Glutamatergic neuron (in vitro differentiated cells): ENCODE measurements at regions not wholly inside any gene's neighbourhood (a gene's known extent, or its start where the extent isn't known, plus 50 kb on each side); places are given as distances from the start of the nearest gene placed in this dataset.

Experiments used
- DNase-seq: peaks from one replicate; pipeline ENCODE4 v3.0.0; 2022
- H3K27ac Mint-ChIP-seq: one replicate; pipeline ENCODE4 v1.8.0; 2020; ENCODE audit warnings: mild to moderate bottlenecking, mixed read lengths, inconsistent platforms; ENCODE audit not compliant: unreplicated experiment
- H3K27me3 Mint-ChIP-seq: one replicate; pipeline ENCODE4 v1.8.0; 2020; ENCODE audit warnings: mild to moderate bottlenecking, moderate library complexity, mixed read lengths, inconsistent platforms; ENCODE audit not compliant: unreplicated experiment
- H3K36me3 Mint-ChIP-seq: one replicate; pipeline ENCODE4 v1.8.0; 2020; ENCODE audit warnings: mild to moderate bottlenecking, mixed read lengths, inconsistent platforms; ENCODE audit not compliant: unreplicated experiment
- H3K4me1 Mint-ChIP-seq: one replicate; pipeline ENCODE4 v1.8.0; 2020; ENCODE audit warnings: mild to moderate bottlenecking, low read depth, mixed read lengths, inconsistent platforms; ENCODE audit not compliant: unreplicated experiment
- H3K4me3 Mint-ChIP-seq: one replicate; pipeline ENCODE4 v1.8.0; 2020; ENCODE audit warnings: mild to moderate bottlenecking, mixed read lengths, inconsistent platforms; ENCODE audit not compliant: unreplicated experiment
- H3K9me3 Mint-ChIP-seq: one replicate; pipeline ENCODE4 v1.8.0; 2020; ENCODE audit warnings: mild to moderate bottlenecking, moderate library complexity, mixed read lengths, inconsistent platforms; ENCODE audit not compliant: unreplicated experiment
- CTCF ChIP-seq: fragments of 200-600 bp; sonication (generic); IDR thresholded peaks from one replicate; pipeline ENCODE4 v1.5.0; 2021; ENCODE audit not compliant: partially characterized antibody, unreplicated experiment

- no peak overlapping the region for H3K4me3 Mint-ChIP-seq
- H3K27me3 Mint-ChIP-seq: peaks cover 9% of the 10 kb centered on the region
- no peak for TF ChIP-seq CTCF
- peaks cover 5% of the 10 kb centered on the region for H3K4me1 Mint-ChIP-seq
- H3K9me3 Mint-ChIP-seq: peaks cover 2% of the 10 kb centered on the region
- H3K36me3 Mint-ChIP-seq: peaks cover 6% of the 10 kb centered on the region
- no peak for DNase-seq
- no peak overlapping the region for H3K27ac Mint-ChIP-seq
These were observed 62.1 kb upstream of the RXRA start for GRCh38 chr9:134264169-134264568.

- Mint-ChIP-seq H3K4me1 (peaks cover 5% of the 10 kb centered on the region), H3K27me3 (peaks cover 11% of the 10 kb centered on the region), H3K4me3 (no peak overlapping the region), H3K27ac (no peak overlapping the region), H3K36me3 (peaks cover 6% of the 10 kb centered on the region), H3K9me3 (peaks cover 4% of the 10 kb centered on the region)
- no peak for DNase-seq
- TF ChIP-seq CTCF: no peak
These were observed 61.2 kb upstream of the RXRA start for GRCh38 chr9:134265078-134265477.

- Mint-ChIP-seq H3K27ac (no peak overlapping the region), H3K4me1 (peaks cover 5% of the 10 kb centered on the region), H3K36me3 (peaks cover 6% of the 10 kb centered on the region), H3K27me3 (peaks cover 10% of the 10 kb centered on the region), H3K9me3 (peaks cover 4% of the 10 kb centered on the region), H3K4me3 (no peak overlapping the region)
- TF ChIP-seq CTCF: no peak
- no peak for DNase-seq
These were observed 59.8 kb upstream of the RXRA start for GRCh38 chr9:134266418-134266817.

- H3K27ac Mint-ChIP-seq: no peak overlapping the region
- H3K9me3 Mint-ChIP-seq: peaks cover 2% of the 10 kb centered on the region
- peaks cover 4% of the 10 kb centered on the region for H3K4me1 Mint-ChIP-seq
- H3K4me3 Mint-ChIP-seq: no peak overlapping the region
- no peak for DNase-seq
- H3K36me3 Mint-ChIP-seq: peaks cover 6% of the 10 kb centered on the region
- peaks cover 8% of the 10 kb centered on the region for H3K27me3 Mint-ChIP-seq
- no peak for TF ChIP-seq CTCF
These were observed 58.9 kb upstream of the RXRA start for GRCh38 chr9:134267305-134267880.

GRCh38 chr9:134267881-134268724 lies 58.2 kb upstream of the RXRA start:
- peaks cover 6% of the 10 kb centered on the region for H3K36me3 Mint-ChIP-seq
- H3K4me1 Mint-ChIP-seq: peaks cover 4% of the 10 kb centered on the region
- peaks cover 8% of the 10 kb centered on the region for H3K27me3 Mint-ChIP-seq
- no peak overlapping the region for H3K27ac Mint-ChIP-seq
- peaks cover 2% of the 10 kb centered on the region for H3K9me3 Mint-ChIP-seq
- no peak overlapping the region for H3K4me3 Mint-ChIP-seq
- no peak for TF ChIP-seq CTCF
- DNase-seq: no peak
